ENCODE measurements at regions not wholly inside any gene's neighbourhood (a gene's known extent, or its start where the extent isn't known, plus 50 kb on each side); places are given as distances from the start of the nearest gene placed in this dataset.
A peak's percentile ranks its signal among the peaks of the same experiment; 100 is the strongest.

GRCh38 chr2:128380961-128381938 lies 62.6 kb upstream of the HS6ST1 start:
- DNase-seq (peak in 1 of 2 donors; percentile 37), ATAC-seq (no peak)
- H3K4me1 ChIP-seq = no peaks in the 10 kb centered on the region
- no peaks in the 10 kb centered on the region for H3K9me3 ChIP-seq
- no peak overlapping the region for H3K4me3 ChIP-seq
- H3K27me3 ChIP-seq (ENCODE audit: insufficient read depth in 3 of 3, low read length in 2 of 3) = peaks cover 0 to 1% (median 0%) of the 10 kb centered on the region in 3 donors
- no peak overlapping the region for H3K27ac ChIP-seq
- intact Hi-C loops (cut with DNase I) = no loop called here
- WGBS, 3 donors = 56 to 61% (median 58%) methylated on average over 18 of the region's 18 CpGs
- H3K36me3 ChIP-seq (ENCODE audit: insufficient read depth in 1 of 2, low read depth in 1 of 2) = no peaks in the 10 kb centered on the region
- TF ChIP-seq CTCF (IDR thresholded peaks at IDR 0.05) = no peak

GRCh38 chr2:128384446-128384845 lies 65.8 kb upstream of the HS6ST1 start:
- Histone ChIP-seq H3K36me3 (ENCODE audit: insufficient read depth in 1 of 2, low read depth in 1 of 2) (no peaks in the 10 kb centered on the region), H3K4me3 (no peak overlapping the region), H3K27ac (no peak overlapping the region), H3K9me3 (no peaks in the 10 kb centered on the region), H3K4me1 (no peaks in the 10 kb centered on the region), H3K27me3 (ENCODE audit: insufficient read depth in 3 of 3, low read length in 2 of 3) (peaks cover 0 to 1% (median 0%) of the 10 kb centered on the region in 3 donors)
- intact Hi-C loops (cut with DNase I) = no loop called here
- DNase-seq (peak in 1 of 2 donors; percentile 15), ATAC-seq (no peak)
- 93 to 97% (median 96%) methylated on average over 10 of the region's 10 CpGs for WGBS, 3 donors
- no peak for TF ChIP-seq CTCF (IDR thresholded peaks at IDR 0.05)

- H3K9me3 ChIP-seq = no peaks in the 10 kb centered on the region
- H3K27me3 ChIP-seq (ENCODE audit: insufficient read depth in 3 of 3, low read length in 2 of 3) = peaks cover 0 to 1% (median 0%) of the 10 kb centered on the region in 3 donors
- no peak overlapping the region for H3K27ac ChIP-seq
- no peak for ATAC-seq
- intact Hi-C loops (cut with DNase I) = no loop called here
- H3K36me3 ChIP-seq (ENCODE audit: insufficient read depth in 1 of 2, low read depth in 1 of 2) = no peaks in the 10 kb centered on the region
- no peaks in the 10 kb centered on the region for H3K4me1 ChIP-seq
- no peak overlapping the region for H3K4me3 ChIP-seq
- peak in 1 of 2 donors; percentile 30 for DNase-seq
- 79 to 88% (median 81%) methylated on average over 10 of the region's 10 CpGs for WGBS, 3 donors
- no peak for TF ChIP-seq CTCF (IDR thresholded peaks at IDR 0.05)
Observed at GRCh38 chr2:128384956-128385355, 66.3 kb upstream of the HS6ST1 start.

- ATAC-seq = no peak
- no peak overlapping the region for H3K27ac ChIP-seq
- 91 to 92% (median 91%) methylated on average over 7 of the region's 7 CpGs for WGBS, 3 donors
- intact Hi-C loops (cut with DNase I) = no loop called here
- H3K9me3 ChIP-seq = no peaks in the 10 kb centered on the region
- DNase-seq = peak in 1 of 2 donors; percentile 39
- peaks cover 0 to 1% (median 0%) of the 10 kb centered on the region in 3 donors for H3K27me3 ChIP-seq (ENCODE audit: insufficient read depth in 3 of 3, low read length in 2 of 3)
- no peaks in the 10 kb centered on the region for H3K4me1 ChIP-seq
- no peak overlapping the region for H3K4me3 ChIP-seq
- TF ChIP-seq CTCF (IDR thresholded peaks at IDR 0.05) = no peak
- no peaks in the 10 kb centered on the region for H3K36me3 ChIP-seq (ENCODE audit: insufficient read depth in 1 of 2, low read depth in 1 of 2)
Observed at GRCh38 chr2:128385365-128385764, 66.7 kb upstream of the HS6ST1 start.

All from psoas muscle (tissue), 7 donors.